ENCODE measurements at regions not wholly inside any gene's neighbourhood (a gene's known extent, or its start where the extent isn't known, plus 50 kb on each side); places are given as distances from the start of the nearest gene placed in this dataset.

DNA sequence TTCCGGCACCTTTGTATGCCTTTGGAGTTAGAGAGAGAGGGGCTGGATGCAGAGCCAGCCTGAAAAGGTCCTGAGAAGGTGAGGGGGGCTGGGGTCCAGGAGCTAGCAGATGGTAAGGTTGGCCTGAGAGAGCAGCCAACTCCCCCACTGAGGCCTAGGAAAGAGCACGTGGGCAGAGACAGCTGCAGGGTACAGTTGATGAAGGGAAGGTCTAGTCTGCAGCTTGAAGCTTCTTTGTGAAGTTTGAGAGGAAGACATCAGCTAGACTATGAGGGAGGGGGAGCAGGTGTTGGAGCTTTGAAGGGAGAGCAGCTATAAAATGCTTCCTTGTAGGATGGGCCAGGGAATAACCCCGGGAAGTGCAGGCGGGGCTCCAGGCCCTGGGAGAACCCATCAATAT is 289.3 kb upstream of the AMIGO2 start:
- no peaks in the 10 kb centered on the region for H3K36me3 ChIP-seq (ENCODE audit: control insufficient read depth in 1 of 2, insufficient read depth in 2 of 2, low read depth in 1 of 2, low read length in 2 of 2)
- no peak overlapping the region for H3K23ac ChIP-seq (ENCODE audit: low read length in 2 of 2)
- no peak overlapping the region for H2AFZ ChIP-seq (ENCODE audit: low read depth, low read length)
- H2BK120ac ChIP-seq (ENCODE audit: low read depth, low read length): no peak overlapping the region
- no peak overlapping the region for H2AK5ac ChIP-seq (ENCODE audit: low read length, severe bottlenecking)
- WGBS: 91% methylated on average over 4 of the region's 4 CpGs
- no peaks in the 10 kb centered on the region for H3K9me3 ChIP-seq (ENCODE audit: control insufficient read depth, low read length)
- no peak overlapping the region for H2BK15ac ChIP-seq (ENCODE audit: low read depth, poor library complexity, severe bottlenecking)
- no peak overlapping the region for H2BK5ac ChIP-seq (ENCODE audit: low read depth, low read length, poor library complexity, severe bottlenecking)
- no peak overlapping the region for H3K4me3 ChIP-seq (ENCODE audit: insufficient read depth in 1 of 2, low read depth in 1 of 2, low read length in 2 of 2)
- H3K9ac ChIP-seq (ENCODE audit: low read length): no peak overlapping the region
- no peaks in the 10 kb centered on the region for H3K27me3 ChIP-seq (ENCODE audit: control insufficient read depth in 1 of 2, insufficient read depth in 1 of 2, low read length in 2 of 2)
- no peak overlapping the region for H3K14ac ChIP-seq (ENCODE audit: low read length in 2 of 2)
- no peak overlapping the region for H4K91ac ChIP-seq (ENCODE audit: low read length)
- no peak overlapping the region for H3K27ac ChIP-seq (ENCODE audit: low read length, poor library complexity, severe bottlenecking)
- DNase-seq: no peak
- H2BK12ac ChIP-seq (ENCODE audit: low read length in 2 of 2): no peak overlapping the region
- H3K4me2 ChIP-seq (ENCODE audit: low read length, poor library complexity, severe bottlenecking): no peak overlapping the region
- H3K4me1 ChIP-seq (ENCODE audit: control insufficient read depth, insufficient read depth, low read depth, low read length): no peaks in the 10 kb centered on the region
- H3K18ac ChIP-seq (ENCODE audit: low read depth in 1 of 2, low read length in 2 of 2): no peak overlapping the region
- no peaks in the 10 kb centered on the region for H3K79me1 ChIP-seq (replicated peaks; ENCODE audit: low read length, poor library complexity, severe bottlenecking)
- H4K8ac ChIP-seq (ENCODE audit: low read length): no peak overlapping the region
- H3K4ac ChIP-seq (ENCODE audit: low read depth in 1 of 2, low read length in 2 of 2): no peak overlapping the region

DNA sequence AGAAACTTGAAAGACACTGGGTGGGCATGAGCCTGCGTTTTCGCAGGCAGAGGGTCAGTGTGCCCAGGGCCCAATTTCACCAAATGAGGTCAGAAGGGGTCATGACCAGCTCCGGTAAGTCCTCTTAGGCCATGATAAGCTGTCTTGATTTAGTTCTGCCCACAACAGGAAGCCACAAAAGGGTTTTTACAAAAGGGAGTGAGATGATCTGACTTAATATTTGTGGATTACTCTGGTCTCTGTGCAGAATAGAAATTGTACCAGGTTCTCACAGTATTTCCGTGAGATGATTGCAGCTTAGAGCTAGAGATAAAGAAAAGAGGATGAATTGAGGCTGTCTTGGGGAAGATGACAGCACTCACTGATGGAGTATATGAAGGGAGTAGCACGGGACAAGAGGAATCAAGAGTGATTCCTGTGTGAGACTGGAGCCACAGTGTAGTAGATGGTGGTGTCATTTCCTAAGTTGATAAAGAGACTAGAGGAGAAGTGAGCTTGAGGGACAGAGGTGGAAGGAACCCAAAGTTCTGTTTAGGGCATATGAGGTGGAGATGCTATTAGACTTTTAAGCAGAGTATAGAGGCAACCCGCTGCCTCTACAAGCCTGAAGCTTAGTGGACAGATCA is 288.3 kb upstream of the AMIGO2 start:
- Histone ChIP-seq H2AK5ac (ENCODE audit: low read length, severe bottlenecking) (no peak overlapping the region), H3K27me3 (ENCODE audit: control insufficient read depth in 1 of 2, insufficient read depth in 1 of 2, low read length in 2 of 2) (no peaks in the 10 kb centered on the region), H3K4me3 (ENCODE audit: insufficient read depth in 1 of 2, low read depth in 1 of 2, low read length in 2 of 2) (no peak overlapping the region), H3K27ac (ENCODE audit: low read length, poor library complexity, severe bottlenecking) (no peak overlapping the region), H2BK12ac (ENCODE audit: low read length in 2 of 2) (no peak overlapping the region), H3K4me1 (ENCODE audit: control insufficient read depth, insufficient read depth, low read depth, low read length) (no peaks in the 10 kb centered on the region), H3K18ac (ENCODE audit: low read depth in 1 of 2, low read length in 2 of 2) (no peak overlapping the region), H3K14ac (ENCODE audit: low read length in 2 of 2) (no peak overlapping the region), H2BK15ac (ENCODE audit: low read depth, poor library complexity, severe bottlenecking) (no peak overlapping the region), H4K91ac (ENCODE audit: low read length) (no peak overlapping the region), H3K4me2 (ENCODE audit: low read length, poor library complexity, severe bottlenecking) (no peak overlapping the region), H3K36me3 (ENCODE audit: control insufficient read depth in 1 of 2, insufficient read depth in 2 of 2, low read depth in 1 of 2, low read length in 2 of 2) (no peaks in the 10 kb centered on the region), H3K79me1 (replicated peaks; ENCODE audit: low read length, poor library complexity, severe bottlenecking) (no peaks in the 10 kb centered on the region), H2BK5ac (ENCODE audit: low read depth, low read length, poor library complexity, severe bottlenecking) (no peak overlapping the region), H2AFZ (ENCODE audit: low read depth, low read length) (no peak overlapping the region), H3K9me3 (ENCODE audit: control insufficient read depth, low read length) (no peaks in the 10 kb centered on the region), H3K4ac (ENCODE audit: low read depth in 1 of 2, low read length in 2 of 2) (no peak overlapping the region), H3K9ac (ENCODE audit: low read length) (no peak overlapping the region), H2BK120ac (ENCODE audit: low read depth, low read length) (no peak overlapping the region), H3K23ac (ENCODE audit: low read length in 2 of 2) (no peak overlapping the region), H4K8ac (ENCODE audit: low read length) (no peak overlapping the region)
- DNase-seq: no peak
- 85% methylated on average over 6 of the region's 6 CpGs for WGBS

DNA sequence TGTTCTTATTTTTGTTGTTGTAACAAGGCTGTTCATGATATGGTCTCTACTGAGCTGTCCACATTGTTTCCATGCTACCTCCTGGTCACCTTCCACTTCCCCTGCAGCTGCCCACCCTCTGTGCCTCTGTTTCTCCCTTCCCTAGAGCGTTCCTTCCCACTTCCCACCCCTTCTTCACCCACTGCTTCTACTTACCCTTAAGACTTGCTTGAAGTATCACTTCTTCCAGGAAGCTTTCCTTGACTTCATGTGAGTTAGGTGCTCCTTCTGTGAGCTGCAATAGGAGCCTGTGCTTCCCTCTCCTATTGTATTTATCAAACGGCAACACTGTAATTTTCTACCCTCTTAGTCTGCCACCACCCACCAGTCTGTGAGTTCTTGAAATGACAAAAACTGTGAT is 286.8 kb upstream of the AMIGO2 start:
- no peak overlapping the region for H2BK5ac ChIP-seq (ENCODE audit: low read depth, low read length, poor library complexity, severe bottlenecking)
- no peak overlapping the region for H3K14ac ChIP-seq (ENCODE audit: low read length in 2 of 2)
- no peak overlapping the region for H3K9ac ChIP-seq (ENCODE audit: low read length)
- H3K4me2 ChIP-seq (ENCODE audit: low read length, poor library complexity, severe bottlenecking): no peak overlapping the region
- no peak overlapping the region for H3K18ac ChIP-seq (ENCODE audit: low read depth in 1 of 2, low read length in 2 of 2)
- H3K36me3 ChIP-seq (ENCODE audit: control insufficient read depth in 1 of 2, insufficient read depth in 2 of 2, low read depth in 1 of 2, low read length in 2 of 2): no peaks in the 10 kb centered on the region
- H3K4ac ChIP-seq (ENCODE audit: low read depth in 1 of 2, low read length in 2 of 2): no peak overlapping the region
- H3K4me3 ChIP-seq (ENCODE audit: insufficient read depth in 1 of 2, low read depth in 1 of 2, low read length in 2 of 2): peak overlapping the region in 1 of 2 experiments; percentile 33
- no peak overlapping the region for H3K27ac ChIP-seq (ENCODE audit: low read length, poor library complexity, severe bottlenecking)
- H2BK120ac ChIP-seq (ENCODE audit: low read depth, low read length): no peak overlapping the region
- no peaks in the 10 kb centered on the region for H3K9me3 ChIP-seq (ENCODE audit: control insufficient read depth, low read length)
- 95% methylated on average over 1 of the region's 2 CpGs for WGBS
- H3K79me1 ChIP-seq (replicated peaks; ENCODE audit: low read length, poor library complexity, severe bottlenecking): no peaks in the 10 kb centered on the region
- no peak overlapping the region for H2AK5ac ChIP-seq (ENCODE audit: low read length, severe bottlenecking)
- H3K23ac ChIP-seq (ENCODE audit: low read length in 2 of 2): no peak overlapping the region
- H2AFZ ChIP-seq (ENCODE audit: low read depth, low read length): no peak overlapping the region
- no peaks in the 10 kb centered on the region for H3K4me1 ChIP-seq (ENCODE audit: control insufficient read depth, insufficient read depth, low read depth, low read length)
- H4K8ac ChIP-seq (ENCODE audit: low read length): no peak overlapping the region
- no peak overlapping the region for H2BK12ac ChIP-seq (ENCODE audit: low read length in 2 of 2)
- H3K27me3 ChIP-seq (ENCODE audit: control insufficient read depth in 1 of 2, insufficient read depth in 1 of 2, low read length in 2 of 2): no peaks in the 10 kb centered on the region
- DNase-seq: no peak
- no peak overlapping the region for H4K91ac ChIP-seq (ENCODE audit: low read length)
- no peak overlapping the region for H2BK15ac ChIP-seq (ENCODE audit: low read depth, poor library complexity, severe bottlenecking)

DNA sequence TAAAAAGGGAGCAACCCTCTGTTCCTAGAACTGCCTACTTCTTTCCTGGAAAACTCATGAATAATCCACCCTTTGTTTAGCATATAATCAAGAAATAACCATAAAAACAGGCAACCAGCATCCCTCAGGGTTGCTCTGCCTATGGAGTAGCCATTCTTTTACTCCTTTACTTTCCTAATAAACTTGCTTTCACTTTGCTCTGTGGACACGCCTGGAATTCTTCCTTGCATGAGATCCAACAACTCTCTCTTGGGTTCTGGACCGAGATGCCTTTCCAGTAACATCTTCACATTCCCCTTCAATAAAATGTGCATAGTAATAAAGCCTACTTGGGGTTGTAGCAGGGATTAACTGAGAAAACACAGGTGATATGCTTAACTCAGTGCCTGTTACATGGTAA is 286.4 kb upstream of the AMIGO2 start:
- DNase-seq: no peak
- H2BK15ac ChIP-seq (ENCODE audit: low read depth, poor library complexity, severe bottlenecking): no peak overlapping the region
- H3K9ac ChIP-seq (ENCODE audit: low read length): no peak overlapping the region
- H3K14ac ChIP-seq (ENCODE audit: low read length in 2 of 2): no peak overlapping the region
- no peaks in the 10 kb centered on the region for H3K36me3 ChIP-seq (ENCODE audit: control insufficient read depth in 1 of 2, insufficient read depth in 2 of 2, low read depth in 1 of 2, low read length in 2 of 2)
- H3K4me3 ChIP-seq (ENCODE audit: insufficient read depth in 1 of 2, low read depth in 1 of 2, low read length in 2 of 2): peak overlapping the region in 1 of 2 experiments; percentile 33
- no peak overlapping the region for H2AK5ac ChIP-seq (ENCODE audit: low read length, severe bottlenecking)
- H3K27me3 ChIP-seq (ENCODE audit: control insufficient read depth in 1 of 2, insufficient read depth in 1 of 2, low read length in 2 of 2): no peaks in the 10 kb centered on the region
- no peak overlapping the region for H3K27ac ChIP-seq (ENCODE audit: low read length, poor library complexity, severe bottlenecking)
- no peak overlapping the region for H4K8ac ChIP-seq (ENCODE audit: low read length)
- H3K23ac ChIP-seq (ENCODE audit: low read length in 2 of 2): no peak overlapping the region
- no peak overlapping the region for H4K91ac ChIP-seq (ENCODE audit: low read length)
- no peaks in the 10 kb centered on the region for H3K4me1 ChIP-seq (ENCODE audit: control insufficient read depth, insufficient read depth, low read depth, low read length)
- 100% methylated on average over 1 of the region's 2 CpGs for WGBS
- H2AFZ ChIP-seq (ENCODE audit: low read depth, low read length): no peak overlapping the region
- H2BK12ac ChIP-seq (ENCODE audit: low read length in 2 of 2): no peak overlapping the region
- H3K9me3 ChIP-seq (ENCODE audit: control insufficient read depth, low read length): no peaks in the 10 kb centered on the region
- H3K18ac ChIP-seq (ENCODE audit: low read depth in 1 of 2, low read length in 2 of 2): no peak overlapping the region
- no peak overlapping the region for H3K4me2 ChIP-seq (ENCODE audit: low read length, poor library complexity, severe bottlenecking)
- H3K79me1 ChIP-seq (replicated peaks; ENCODE audit: low read length, poor library complexity, severe bottlenecking): no peaks in the 10 kb centered on the region
- H2BK120ac ChIP-seq (ENCODE audit: low read depth, low read length): no peak overlapping the region
- H2BK5ac ChIP-seq (ENCODE audit: low read depth, low read length, poor library complexity, severe bottlenecking): no peak overlapping the region
- H3K4ac ChIP-seq (ENCODE audit: low read depth in 1 of 2, low read length in 2 of 2): no peak overlapping the region
